K562 (cell line): ENCODE measurements at regions not wholly inside any gene's neighbourhood (a gene's known extent, or its start where the extent isn't known, plus 50 kb on each side); places are given as distances from the start of the nearest gene placed in this dataset.

Source experiments
- ATAC-seq: fragments of 200-7000 bp; cut with Tn5 transposase; 3 replicates; pipeline ENCODE4 v1.9.1; 2020; ENCODE audit warnings: moderate library complexity
- BruUV-seq: library from RNA; stranded (reverse); fragments of 400-500 nt; replicated peaks from 2 replicates; lab custom pipeline; 2021; lab: Mats Ljungman, UMichigan
- CTCF ChIA-PET: fragments of 300-600 bp; formaldehyde crosslinking; extraction: SDS; loops from one replicate; lab custom pipeline; 2021; ENCODE audit warnings: low intra/inter-chr PET ratio; lab: Yijun Ruan, JAX
- POLR2A ChIA-PET: fragments of 300-600, 350-650 bp; sonication (Branson Sonifier 250); formaldehyde crosslinking; extraction: SDS; loops from one replicate; lab custom pipeline; 2021; ENCODE audit warnings: antibody characterized with exemption, inconsistent platforms; lab: Yijun Ruan, JAX
- DNase-seq, 4 experiments: peaks; one replicate each; pipeline versions ENCODE4 v3.0.0 to v3.0.0-alpha.2; 2011 to 2018; ENCODE audit warnings: low spot score in 3 of 4, mixed read lengths in 3 of 4; ENCODE audit errors: extremely low read depth in 1 of 4
- FAIRE-seq: peaks from 2 replicates; lab custom pipeline; 2011; peaks lifted over from hg19 to GRCh38; lab: Jason Lieb, UNC
- H2AFZ ChIP-seq: 2 replicates; pipeline ENCODE4 v1.6.0; 2011; ENCODE audit warnings: low read depth, low read length, control low read depth, inconsistent platforms
- H3K27ac ChIP-seq: fragments of 200-600 bp; 3 replicates; pipeline ENCODE4 v1.8.0; 2011; ENCODE audit warnings: low read depth, mild to moderate bottlenecking, control low read depth, inconsistent platforms, low read length, moderate library complexity, mixed read lengths; ENCODE audit errors: extremely low read depth
- H3K27me3 ChIP-seq, 2 experiments: fragments of 300-600 bp in 1 of 2; 2 replicates in 1 of 2; 3 replicates in 1 of 2; pipeline versions ENCODE4 v1.6.0 to v1.8.0; 2011; ENCODE audit warnings: inconsistent platforms in 2 of 2, low read length in 2 of 2, mild to moderate bottlenecking in 1 of 2, mixed read lengths in 1 of 2, moderate library complexity in 1 of 2; ENCODE audit not compliant: control insufficient read depth in 2 of 2, insufficient read depth in 2 of 2
- H3K36me3 ChIP-seq: fragments of 300-600 bp; 3 replicates; pipeline ENCODE4 v1.8.0; 2011; ENCODE audit warnings: mild to moderate bottlenecking, low read length, inconsistent platforms; ENCODE audit not compliant: control insufficient read depth, insufficient read depth
- H3K4me1 ChIP-seq, 2 experiments: fragments of 200-600 bp in 1 of 2; replicated peaks in 1 of 2; 2 replicates in 1 of 2; 3 replicates in 1 of 2; pipeline versions ENCODE4 v1.5.1 to v1.8.0; 2011; ENCODE audit warnings: inconsistent platforms in 2 of 2, low read length in 2 of 2, mild to moderate bottlenecking in 1 of 2, mixed read lengths in 1 of 2, moderate library complexity in 1 of 2; ENCODE audit not compliant: control insufficient read depth in 2 of 2, insufficient read depth in 2 of 2
- H3K4me2 ChIP-seq: 2 replicates; pipeline ENCODE4 v1.6.1; 2011; ENCODE audit warnings: low read length, control low read depth, inconsistent platforms, mixed read lengths; ENCODE audit not compliant: insufficient read depth
- H3K4me3 ChIP-seq: fragments of 200-600 bp; sonication (generic), shearing (Covaris generic); 2 replicates; pipeline ENCODE4 v1.5.1; 2016; ENCODE audit warnings: control low read depth, inconsistent platforms
- H3K79me2 ChIP-seq: fragments of 200-600 bp; 3 replicates; pipeline ENCODE4 v1.8.0; 2011; ENCODE audit warnings: low read length, inconsistent platforms; ENCODE audit not compliant: control insufficient read depth, insufficient read depth
- H3K9ac ChIP-seq, 2 experiments: 2 replicates each; pipeline versions ENCODE4 v1.6.0 to v1.6.1; 2011; ENCODE audit warnings: low read depth in 2 of 2, low read length in 2 of 2, control low read depth in 1 of 2, inconsistent platforms in 1 of 2, mild to moderate bottlenecking in 1 of 2, mixed read lengths in 1 of 2; ENCODE audit not compliant: insufficient read depth in 1 of 2
- H3K9me1 ChIP-seq: one replicate; pipeline ENCODE4 v1.6.0; 2011; ENCODE audit warnings: inconsistent platforms, mild to moderate bottlenecking, low read length, moderate library complexity; ENCODE audit not compliant: control insufficient read depth, insufficient read depth
- H3K9me3 ChIP-seq: replicated peaks from 2 replicates; pipeline ENCODE4 v1.5.1; 2011; ENCODE audit warnings: low read depth, low read length, inconsistent platforms; ENCODE audit not compliant: control insufficient read depth, insufficient read depth
- H4K20me1 ChIP-seq: replicated peaks from 2 replicates; pipeline ENCODE4 v1.6.1; 2011; ENCODE audit warnings: low read length, inconsistent platforms, mixed read lengths; ENCODE audit not compliant: control insufficient read depth, insufficient read depth
- FOXA3 ChIP-seq, 2 experiments: fragments of 450-650 bp in 1 of 2; sonication (generic) in 1 of 2; formaldehyde crosslinking; IDR thresholded peaks in 1 of 2; conservative IDR thresholded peaks in 1 of 2; 2 replicates each; pipeline versions ENCODE4 v1.4.0 to v1.8.0; 2020 to 2022; ENCODE audit warnings: mild to moderate bottlenecking in 2 of 2, missing genetic modification reagents in 1 of 2
- HDAC2 ChIP-seq: fragments of 450-650 bp; IDR thresholded peaks from 2 replicates; pipeline ENCODE4 v1.6.1; 2016; ENCODE audit warnings: mild to moderate bottlenecking
- MYBL2 ChIP-seq, 2 experiments: fragments of 450-650 bp in 1 of 2; sonication (generic) in 1 of 2; formaldehyde crosslinking in 1 of 2; IDR thresholded peaks; 2 replicates each; pipeline versions ENCODE4 v1.6.1 to v1.8.1; 2017 to 2022; ENCODE audit warnings: borderline replicate concordance in 1 of 2, inconsistent platforms in 1 of 2, low read depth in 1 of 2, mild to moderate bottlenecking in 1 of 2, missing genetic modification reagents in 1 of 2, moderate library complexity in 1 of 2
- SRF ChIP-seq, 2 experiments: fragments of 250-450, 450-650 bp in 1 of 2; sonication (Bioruptor Pico) in 1 of 2; sonication (generic) in 1 of 2; formaldehyde crosslinking; IDR thresholded peaks; 2 replicates each; pipeline versions ENCODE4 v1.5.0 to v1.5.1; 2020 to 2022; ENCODE audit warnings: mild to moderate bottlenecking in 1 of 2, missing genetic modification reagents in 1 of 2
- TAF1 ChIP-seq: IDR thresholded peaks from 2 replicates; pipeline ENCODE4 v1.6.1; 2011; ENCODE audit warnings: mild to moderate bottlenecking, low read length, moderate library complexity; ENCODE audit not compliant: insufficient read depth, control insufficient read depth, severe bottlenecking; ENCODE audit errors: extremely low read depth
- ZNF263 ChIP-seq: sonication (generic); formaldehyde crosslinking; IDR thresholded peaks from 2 replicates; pipeline ENCODE4 v1.8.0; 2022; ENCODE audit warnings: mild to moderate bottlenecking, missing genetic modification reagents, borderline replicate concordance
- ZNF699 ChIP-seq: fragments of 250-450 bp; sonication (Bioruptor Pico); IDR thresholded peaks from 2 replicates; pipeline ENCODE4 v1.8.0; 2021; ENCODE audit warnings: mild to moderate bottlenecking, moderate library complexity; ENCODE audit not compliant: insufficient replicate concordance
- in situ Hi-C: fragments of 300-500 bp; cut with MboI; formaldehyde crosslinking; loops from 4 replicates; pipeline ENCODE4 v1.15.0; 2018; ENCODE audit warnings: inconsistent platforms, mixed read lengths
- intact Hi-C: fragments of 100-400 bp; cut with micrococcal nuclease; formaldehyde crosslinking; loops from 2 replicates; pipeline ENCODE4 v1.14.2; 2022

DNA sequence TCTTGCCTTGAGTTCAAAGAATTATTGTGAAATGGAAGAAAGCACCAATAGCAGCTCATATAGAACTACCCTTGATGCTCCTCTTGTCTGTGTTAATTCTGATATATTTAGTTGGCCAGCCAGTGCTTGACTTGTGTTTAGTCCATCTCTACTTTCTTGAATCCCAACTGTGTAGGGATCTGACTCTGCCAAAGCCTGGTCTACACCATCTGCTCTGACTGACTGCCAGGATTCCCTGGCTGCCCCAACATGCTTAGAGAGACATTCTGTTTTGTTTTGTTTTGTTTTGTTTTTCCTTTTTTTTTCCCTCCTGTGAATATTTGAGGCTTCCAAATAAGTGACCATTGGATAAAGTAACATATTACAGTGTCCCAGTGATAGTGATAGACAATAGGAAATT lies 953.7 kb upstream of the MANEA start:
- TF ChIP-seq MYBL2 (IDR thresholded peaks at IDR 0.05; ENCODE audit: low read depth): no peak
- no peak for TF ChIP-seq MYBL2 (CRISPR knock-in tag; IDR thresholded peaks at IDR 0.05; ENCODE audit: borderline replicate concordance)
- no peak for TF ChIP-seq SRF (CRISPR knock-in tag; IDR thresholded peaks at IDR 0.05)
- no peak for TF ChIP-seq TAF1
- TF ChIP-seq FOXA3 (CRISPR knock-in tag; conservative IDR thresholded peaks at IDR 0.05 in 1 of 2, IDR thresholded peaks at IDR 0.05 in 1 of 2): no peak
- TF ChIP-seq ZNF263 (CRISPR knock-in tag): no peak
- no peak for TF ChIP-seq ZNF699 (CRISPR knock-in tag)
- TF ChIP-seq HDAC2: no peak
- Histone ChIP-seq H3K79me2 (no peaks in the 10 kb centered on the region), H3K9me1 (no peaks in the 10 kb centered on the region), H3K27me3 (no peaks in the 10 kb centered on the region), H3K36me3 (no peaks in the 10 kb centered on the region), H3K9ac (no peak overlapping the region), H3K27ac (no peak overlapping the region), H3K4me1 (no peaks in the 10 kb centered on the region), H3K4me2 (no peak overlapping the region), H3K4me3 (no peak overlapping the region), H2AFZ (no peak overlapping the region), H4K20me1 (no peaks in the 10 kb centered on the region), H3K9me3 (no peaks in the 10 kb centered on the region; the same call in 1 of the 2 replicates)
- no peak for ATAC-seq
- no TSS peak for BruUV-seq
- intact Hi-C loops: no loop called here
- FAIRE-seq: no peak
- ChIA-PET CTCF (no interaction called here), POLR2A (no interaction called here)
- no peak for DNase-seq
- in situ Hi-C loops: no loop called here
